HG02642 (cell line): ENCODE measurements at regions not wholly inside any gene's neighbourhood (a gene's known extent, or its start where the extent isn't known, plus 50 kb on each side); places are given as distances from the start of the nearest gene placed in this dataset.

Experiments used
- ATAC-seq: cut with Tn5 transposase; IDR thresholded peaks from one replicate; pipeline ENCODE4 v1.9.1; 2021; ENCODE audit warnings: mild to moderate bottlenecking; ENCODE audit not compliant: unreplicated experiment, poor library complexity

DNA sequence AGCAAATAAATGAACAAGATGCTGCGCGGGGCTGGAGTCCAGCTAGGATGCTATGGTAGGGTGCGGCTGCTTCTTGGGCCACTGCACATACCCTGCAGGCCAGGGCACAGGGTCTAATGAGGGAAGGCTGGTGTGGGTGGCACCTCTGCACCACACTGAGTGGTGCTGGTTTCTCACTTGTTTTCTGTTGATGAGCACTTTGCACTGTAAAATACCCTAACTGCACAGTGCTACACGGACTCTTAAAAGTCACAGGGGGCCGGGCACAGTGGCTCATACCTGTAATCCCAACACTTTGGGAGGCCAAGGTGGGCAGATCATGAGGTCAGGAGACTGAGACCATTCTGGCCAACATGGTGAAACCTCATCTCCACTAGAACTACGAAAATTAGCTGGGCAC lies 52.7 kb upstream of the DMRT1 start:
- ATAC-seq = no peak
